ENCODE measurements at regions not wholly inside any gene's neighbourhood (a gene's known extent, or its start where the extent isn't known, plus 50 kb on each side); places are given as distances from the start of the nearest gene placed in this dataset.

- Histone ChIP-seq H3K79me2 (replicated peaks; ENCODE audit: insufficient read depth) (no peaks in the 10 kb centered on the region), H3K9me2 (ENCODE audit: insufficient read depth) (no peaks in the 10 kb centered on the region), H3K36me3 (ENCODE audit: insufficient read depth) (no peaks in the 10 kb centered on the region), H2AFZ (no peak overlapping the region), H3F3A (replicated peaks; ENCODE audit: low read depth) (no peaks in the 10 kb centered on the region), H3K4me2 (no peak overlapping the region), H4K20me1 (replicated peaks; ENCODE audit: insufficient read depth) (no peaks in the 10 kb centered on the region), H3K27ac (ENCODE audit: low read depth) (no peak overlapping the region), H3K4me3 (no peak overlapping the region), H3K27me3 (ENCODE audit: insufficient read depth) (no peaks in the 10 kb centered on the region), H3K4me1 (ENCODE audit: insufficient read depth) (no peaks in the 10 kb centered on the region)
- DNase-seq (ENCODE audit: low spot score) (no peak), ATAC-seq (no peak)
- no peak for TF ChIP-seq CREB1 (CRISPR knock-in tag; IDR thresholded peaks at IDR 0.05; ENCODE audit: low read depth)
- TF ChIP-seq ZNF462 (CRISPR knock-in tag; IDR thresholded peaks at IDR 0.05), result no peak
- no peak for TF ChIP-seq ETS1 (IDR thresholded peaks at IDR 0.05)
- TF ChIP-seq NANOG (IDR thresholded peaks at IDR 0.05; ENCODE audit: borderline replicate concordance), result no peak
- TF ChIP-seq JUNB (IDR thresholded peaks at IDR 0.05; ENCODE audit: unreplicated experiment), result no peak
- no peak for TF ChIP-seq EZH2phosphoT487 (IDR thresholded peaks at IDR 0.05; ENCODE audit: unreplicated experiment)
- Mint-ChIP-seq H3K9me3 (no peaks in the 10 kb centered on the region; the same call in 2 of the 3 replicates), H3K4me1 (no peaks in the 10 kb centered on the region), H3K4me3 (no peak overlapping the region), H3K27ac (no peak overlapping the region), H3K36me3 (ENCODE audit: low read depth) (no peaks in the 10 kb centered on the region; the same call in 2 of the 3 replicates), H3K27me3 (ENCODE audit: insufficient read depth, low read depth, poor library complexity) (peaks cover 5% of the 10 kb centered on the region)
These were observed 87.7 kb downstream of the DLL1 start for GRCh38 chr6:170203212-170203611.

All from GM23338 (cell line).